Upper lobe of right lung (tissue), 1 donor: ENCODE measurements at regions not wholly inside any gene's neighbourhood (a gene's known extent, or its start where the extent isn't known, plus 50 kb on each side); places are given as distances from the start of the nearest gene placed in this dataset.

ENCODE experiments used
- ATAC-seq: fragments of 200-7000 bp; cut with Tn5 transposase; one replicate; pipeline ENCODE4 v1.9.1; 2020; ENCODE audit warnings: mild to moderate bottlenecking, moderate library complexity
- DNase-seq: peaks from one replicate; pipeline ENCODE4 v3.0.0-alpha.2; 2020
- H3K27ac ChIP-seq: fragments of 200-600 bp; one replicate; pipeline ENCODE4 v1.8.0; 2022
- H3K27me3 ChIP-seq: fragments of 200-600 bp; one replicate; pipeline ENCODE4 v1.8.0; 2022; ENCODE audit warnings: mild to moderate bottlenecking
- H3K36me3 ChIP-seq: fragments of 200-600 bp; one replicate; pipeline ENCODE4 v1.8.0; 2022
- H3K4me1 ChIP-seq: fragments of 200-600 bp; one replicate; pipeline ENCODE4 v1.8.0; 2022
- H3K4me3 ChIP-seq: fragments of 200-600 bp; one replicate; pipeline ENCODE4 v1.8.0; 2022; ENCODE audit warnings: mild to moderate bottlenecking
- H3K9me3 ChIP-seq: fragments of 200-600 bp; one replicate; pipeline ENCODE4 v1.8.0; 2022
- CTCF ChIP-seq: fragments of 200-600 bp; IDR thresholded peaks from one replicate; pipeline ENCODE4 v1.8.0; 2022; ENCODE audit warnings: antibody characterized with exemption
- intact Hi-C: fragments of 100-400 bp; cut with DNase I; formaldehyde crosslinking; loops from one replicate; pipeline ENCODE4 v1.11.0; 2022
- donor health status: DM: no; HTN: yes; CAD: no; lungs with severe emphysema.

DNA sequence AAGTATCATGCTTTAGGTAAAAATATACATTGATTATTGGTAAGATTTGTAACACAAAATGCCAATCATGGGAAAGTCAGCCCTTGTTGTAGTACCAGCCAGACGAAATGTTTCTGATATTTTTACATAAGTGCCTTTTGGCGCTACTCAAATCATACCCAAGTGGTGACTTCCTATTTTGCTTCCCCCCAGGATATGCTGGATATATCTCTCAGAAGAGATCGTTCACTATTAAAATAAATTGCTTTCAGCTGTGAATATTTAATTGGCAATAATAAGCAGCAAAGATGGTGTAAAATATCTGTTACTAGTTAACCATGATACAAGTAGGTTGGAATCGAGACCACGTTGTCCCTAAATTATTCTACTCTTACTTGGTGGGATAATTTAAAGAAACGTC, 909.2 kb upstream of the LRRN3 start:
- Histone ChIP-seq H3K27me3 (no peaks in the 10 kb centered on the region), H3K4me1 (no peaks in the 10 kb centered on the region), H3K4me3 (no peak overlapping the region), H3K27ac (no peak overlapping the region), H3K36me3 (no peaks in the 10 kb centered on the region), H3K9me3 (no peaks in the 10 kb centered on the region)
- ATAC-seq (no peak), DNase-seq (no peak)
- intact Hi-C loops: no loop called here
- no peak for TF ChIP-seq CTCF

DNA sequence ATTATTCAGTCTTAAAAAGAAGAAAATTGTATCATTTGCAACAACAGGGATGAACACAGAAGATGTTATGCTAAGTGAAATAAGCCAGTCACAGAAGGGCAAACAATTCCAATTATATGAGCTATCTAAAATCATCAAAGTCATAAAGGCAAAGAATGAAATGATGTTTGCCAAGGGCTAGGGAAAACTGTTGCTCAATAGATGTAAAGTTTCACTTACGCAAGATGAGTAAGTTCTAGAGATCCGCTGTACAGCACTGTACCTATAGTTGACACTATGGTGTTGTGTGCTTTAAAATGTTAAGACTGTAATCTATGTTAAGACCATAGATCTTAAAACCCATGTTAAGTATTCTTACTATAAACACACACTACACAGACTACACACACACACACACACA, 904.6 kb upstream of the LRRN3 start:
- H3K27me3 ChIP-seq: no peaks in the 10 kb centered on the region
- intact Hi-C loops: no loop called here

DNA sequence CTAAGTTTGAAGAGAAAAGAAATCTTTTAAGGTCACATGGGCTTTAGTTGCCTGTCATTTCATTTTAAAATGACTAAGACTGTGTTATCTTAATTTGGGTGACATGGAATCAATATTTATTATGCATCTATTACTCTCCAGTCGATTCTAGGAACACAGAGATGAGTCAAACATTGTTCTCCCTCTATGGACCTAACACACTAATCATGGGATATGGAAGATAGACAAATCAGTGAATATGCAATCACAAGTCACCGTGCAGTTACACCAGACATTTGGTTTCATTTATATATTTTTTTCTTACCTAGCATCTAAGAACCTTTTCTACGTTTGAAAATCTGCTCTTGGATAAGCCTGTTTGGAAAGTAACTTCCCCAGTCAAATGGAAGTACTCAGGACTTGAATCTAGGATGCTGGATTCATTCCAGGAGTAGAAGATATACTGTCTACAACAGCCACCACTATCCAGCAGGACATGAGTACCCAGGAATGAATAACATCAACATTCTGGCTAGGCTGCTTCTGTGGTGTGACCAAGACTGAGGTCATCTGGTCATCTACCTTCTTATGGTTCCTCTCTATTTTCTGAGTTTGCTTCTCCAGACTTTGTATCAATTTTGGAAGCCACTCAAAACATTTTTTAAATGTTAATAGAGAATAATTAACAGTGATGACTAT, 902.9 kb upstream of the LRRN3 start:
- ATAC-seq (no peak), DNase-seq (no peak)
- Histone ChIP-seq H3K9me3 (no peaks in the 10 kb centered on the region), H3K4me1 (no peaks in the 10 kb centered on the region), H3K4me3 (no peak overlapping the region), H3K27ac (no peak overlapping the region), H3K36me3 (no peaks in the 10 kb centered on the region), H3K27me3 (no peaks in the 10 kb centered on the region)
- intact Hi-C loops: no loop called here
- no peak for TF ChIP-seq CTCF

More for the DNA sequence above, 904.6 kb upstream of the LRRN3 start:
- Histone ChIP-seq H3K36me3 (no peaks in the 10 kb centered on the region), H3K27ac (no peak overlapping the region), H3K9me3 (no peaks in the 10 kb centered on the region), H3K4me3 (no peak overlapping the region), H3K4me1 (no peaks in the 10 kb centered on the region)
- no peak for TF ChIP-seq CTCF
- ATAC-seq: no peak
- no peak for DNase-seq

- Histone ChIP-seq H3K9me3 (no peaks in the 10 kb centered on the region), H3K4me1 (no peaks in the 10 kb centered on the region), H3K27me3 (no peaks in the 10 kb centered on the region), H3K36me3 (no peaks in the 10 kb centered on the region), H3K4me3 (no peak overlapping the region), H3K27ac (no peak overlapping the region)
- ATAC-seq (no peak), DNase-seq (no peak)
- TF ChIP-seq CTCF: no peak
- intact Hi-C loops: no loop called here
Measured at GRCh38 chr7:110204527-110204926, 886.4 kb upstream of the LRRN3 start.

DNA sequence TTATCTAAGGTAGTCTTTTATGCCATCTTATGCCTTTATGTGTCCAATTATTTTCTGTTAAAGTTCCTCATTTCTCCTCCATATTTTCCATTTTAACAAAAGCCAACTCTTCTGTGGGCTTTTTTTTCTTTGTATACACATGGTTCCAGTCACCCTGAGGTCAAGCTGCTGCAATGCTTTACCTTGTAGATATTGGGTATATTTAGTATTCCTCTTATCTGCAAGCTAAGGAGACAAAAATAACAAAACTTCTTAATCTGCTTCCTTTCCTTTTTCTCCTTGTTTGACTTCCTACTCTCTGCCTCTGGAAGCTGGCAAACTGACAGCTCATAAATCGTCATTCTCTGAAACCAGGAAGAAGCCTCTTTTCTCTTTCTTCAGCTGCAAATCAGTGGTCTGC, 885.0 kb upstream of the LRRN3 start:
- no peak overlapping the region for H3K4me3 ChIP-seq
- no peak for TF ChIP-seq CTCF
- ATAC-seq (no peak), DNase-seq (no peak)
- intact Hi-C loops: no loop called here
- H3K9me3 ChIP-seq: no peaks in the 10 kb centered on the region
- H3K27me3 ChIP-seq: no peaks in the 10 kb centered on the region
- H3K4me1 ChIP-seq: no peaks in the 10 kb centered on the region
- H3K27ac ChIP-seq: no peak overlapping the region
- no peaks in the 10 kb centered on the region for H3K36me3 ChIP-seq

DNA sequence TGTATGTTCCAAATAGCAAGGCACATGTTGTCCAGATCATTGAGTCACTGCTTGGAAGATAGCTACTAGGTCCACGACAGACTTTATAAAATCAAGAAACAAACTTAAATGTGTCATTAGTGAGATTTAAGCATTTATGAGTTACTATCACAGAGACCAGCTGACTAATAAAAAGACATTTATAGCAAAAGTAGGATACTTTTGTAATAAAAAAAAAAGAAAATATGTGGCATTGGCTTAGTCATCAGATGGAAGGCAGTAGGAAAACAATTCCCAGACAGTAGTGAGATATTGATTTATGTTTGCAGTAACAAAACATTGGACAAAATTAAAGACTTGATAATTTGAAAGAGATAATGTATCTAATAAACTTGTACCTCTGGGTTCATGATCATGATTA, 881.0 kb upstream of the LRRN3 start:
- no peaks in the 10 kb centered on the region for H3K9me3 ChIP-seq
- H3K36me3 ChIP-seq: no peaks in the 10 kb centered on the region
- no peak overlapping the region for H3K4me3 ChIP-seq
- H3K27me3 ChIP-seq: no peaks in the 10 kb centered on the region
- intact Hi-C loops: no loop called here
- H3K4me1 ChIP-seq: no peaks in the 10 kb centered on the region
- ATAC-seq (no peak), DNase-seq (no peak)
- TF ChIP-seq CTCF: no peak
- no peak overlapping the region for H3K27ac ChIP-seq
